MM.1S (cell line): ENCODE measurements at regions not wholly inside any gene's neighbourhood (a gene's known extent, or its start where the extent isn't known, plus 50 kb on each side); places are given as distances from the start of the nearest gene placed in this dataset.

Experiments
- DNase-seq: peaks from one replicate; pipeline ENCODE4 v3.0.0-alpha.2; 2015
- H2AFZ ChIP-seq: fragments of 300-600 bp; sonication (generic); 2 replicates; pipeline ENCODE4 v1.6.0; 2016; ENCODE audit warnings: antibody characterized with exemption, low read length
- H3F3A ChIP-seq: fragments of 300-600 bp; sonication (generic); 2 replicates; pipeline ENCODE4 v1.6.1; 2016; ENCODE audit warnings: mild to moderate bottlenecking, antibody characterized with exemption, low read length, moderate library complexity, mixed read lengths; ENCODE audit not compliant: insufficient read depth
- H3K27ac ChIP-seq: fragments of 300-600 bp; sonication (generic); 2 replicates; pipeline ENCODE4 v1.5.1; 2016; ENCODE audit warnings: mild to moderate bottlenecking, low read length
- H3K27me3 ChIP-seq: fragments of 300-600 bp; sonication (generic); replicated peaks from 2 replicates; pipeline ENCODE4 v1.6.0; 2016; ENCODE audit warnings: low read length; ENCODE audit not compliant: insufficient read depth
- H3K36me3 ChIP-seq: fragments of 300-600 bp; sonication (generic); replicated peaks from 2 replicates; pipeline ENCODE4 v1.6.1; 2016; ENCODE audit warnings: mild to moderate bottlenecking, low read length, mixed read lengths; ENCODE audit not compliant: insufficient read depth
- H3K4me1 ChIP-seq: fragments of 300-600 bp; sonication (generic); 2 replicates; pipeline ENCODE4 v1.6.1; 2016; ENCODE audit warnings: low read length, mixed read lengths
- H3K4me2 ChIP-seq: fragments of 300-600 bp; sonication (generic); 2 replicates; pipeline ENCODE4 v1.6.0; 2016; ENCODE audit warnings: low read depth, low read length
- H3K4me3 ChIP-seq: fragments of 300-600 bp; sonication (generic); 2 replicates; pipeline ENCODE4 v1.5.1; 2016; ENCODE audit warnings: low read length, mixed read lengths
- H3K79me2 ChIP-seq: fragments of 300-600 bp; sonication (generic); 2 replicates; pipeline ENCODE4 v1.6.1; 2016; ENCODE audit warnings: mixed run types, low read length, mixed read lengths
- H3K9ac ChIP-seq: fragments of 300-600 bp; sonication (generic); 2 replicates; pipeline ENCODE4 v1.6.1; 2016; ENCODE audit warnings: low read length, mixed read lengths
- H3K9me2 ChIP-seq: fragments of 300-600 bp; sonication (generic); replicated peaks from 2 replicates; pipeline ENCODE4 v1.6.1; 2016; ENCODE audit warnings: mild to moderate bottlenecking, low read length, mixed read lengths; ENCODE audit not compliant: insufficient read depth
- H3K9me3 ChIP-seq: fragments of 300-600 bp; sonication (generic); replicated peaks from 2 replicates; pipeline ENCODE4 v1.6.1; 2016; ENCODE audit warnings: mild to moderate bottlenecking, low read length, mixed read lengths; ENCODE audit not compliant: insufficient read depth
- H4K20me1 ChIP-seq: fragments of 300-600 bp; sonication (generic); 2 replicates; pipeline ENCODE4 v1.6.1; 2016; ENCODE audit warnings: mild to moderate bottlenecking, low read length, moderate library complexity, mixed read lengths; ENCODE audit not compliant: insufficient read depth
- EZH2 ChIP-seq: fragments of 300-600 bp; sonication (generic); optimal IDR thresholded peaks from 2 replicates; pipeline ENCODE3; 2017; ENCODE audit warnings: low read depth, mild to moderate bottlenecking, antibody characterized with exemption, low read length, mixed read lengths
- EZH2phosphoT487 ChIP-seq: fragments of 300-600 bp; sonication (generic); IDR thresholded peaks from 2 replicates; pipeline ENCODE4 v1.6.1; 2018; ENCODE audit warnings: antibody characterized with exemption, low read length
- TF ChIP-seq, protein P1 (sequence below): fragments of 300-600 bp; sonication (generic); IDR thresholded peaks from 2 replicates; pipeline ENCODE4 v1.5.1; 2016; ENCODE audit warnings: antibody characterized with exemption, low read length, mixed read lengths

DNA sequence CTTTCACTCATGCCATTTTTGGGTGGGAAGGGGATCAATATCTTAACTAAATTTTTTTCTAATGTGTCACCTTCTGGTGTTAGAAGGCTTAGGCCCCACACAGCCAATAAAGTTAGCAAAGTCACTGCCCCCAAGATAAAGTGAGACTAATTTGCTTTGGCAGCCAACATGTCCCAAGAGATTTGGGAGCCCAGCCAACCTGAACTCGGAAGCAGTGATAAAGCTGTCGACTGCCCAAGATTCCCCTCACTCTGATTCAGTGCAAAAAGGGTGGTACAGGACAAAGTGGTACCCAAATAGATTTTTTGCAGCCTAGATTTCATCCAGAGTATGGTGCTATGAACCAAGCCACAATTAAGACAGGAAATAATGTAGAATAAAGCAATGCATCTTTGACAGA lies 572.5 kb upstream of the ARRDC3 start:
- H2AFZ ChIP-seq: no peak overlapping the region
- TF ChIP-seq, protein P1, sequence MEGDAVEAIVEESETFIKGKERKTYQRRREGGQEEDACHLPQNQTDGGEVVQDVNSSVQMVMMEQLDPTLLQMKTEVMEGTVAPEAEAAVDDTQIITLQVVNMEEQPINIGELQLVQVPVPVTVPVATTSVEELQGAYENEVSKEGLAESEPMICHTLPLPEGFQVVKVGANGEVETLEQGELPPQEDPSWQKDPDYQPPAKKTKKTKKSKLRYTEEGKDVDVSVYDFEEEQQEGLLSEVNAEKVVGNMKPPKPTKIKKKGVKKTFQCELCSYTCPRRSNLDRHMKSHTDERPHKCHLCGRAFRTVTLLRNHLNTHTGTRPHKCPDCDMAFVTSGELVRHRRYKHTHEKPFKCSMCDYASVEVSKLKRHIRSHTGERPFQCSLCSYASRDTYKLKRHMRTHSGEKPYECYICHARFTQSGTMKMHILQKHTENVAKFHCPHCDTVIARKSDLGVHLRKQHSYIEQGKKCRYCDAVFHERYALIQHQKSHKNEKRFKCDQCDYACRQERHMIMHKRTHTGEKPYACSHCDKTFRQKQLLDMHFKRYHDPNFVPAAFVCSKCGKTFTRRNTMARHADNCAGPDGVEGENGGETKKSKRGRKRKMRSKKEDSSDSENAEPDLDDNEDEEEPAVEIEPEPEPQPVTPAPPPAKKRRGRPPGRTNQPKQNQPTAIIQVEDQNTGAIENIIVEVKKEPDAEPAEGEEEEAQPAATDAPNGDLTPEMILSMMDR: no peak
- TF ChIP-seq EZH2 (no peak), EZH2phosphoT487 (no peak)
- no peaks in the 10 kb centered on the region for H3K9me2 ChIP-seq
- no peaks in the 10 kb centered on the region for H3K27me3 ChIP-seq
- no peak overlapping the region for H3K4me3 ChIP-seq
- no peaks in the 10 kb centered on the region for H3K79me2 ChIP-seq
- no peak overlapping the region for H3K9ac ChIP-seq
- H3K27ac ChIP-seq: no peak overlapping the region
- no peaks in the 10 kb centered on the region for H3K4me1 ChIP-seq
- no peak overlapping the region for H3K4me2 ChIP-seq
- H4K20me1 ChIP-seq: no peaks in the 10 kb centered on the region
- no peaks in the 10 kb centered on the region for H3K36me3 ChIP-seq
- no peaks in the 10 kb centered on the region for H3K9me3 ChIP-seq
- no peak for DNase-seq
- H3F3A ChIP-seq: no peaks in the 10 kb centered on the region

DNA sequence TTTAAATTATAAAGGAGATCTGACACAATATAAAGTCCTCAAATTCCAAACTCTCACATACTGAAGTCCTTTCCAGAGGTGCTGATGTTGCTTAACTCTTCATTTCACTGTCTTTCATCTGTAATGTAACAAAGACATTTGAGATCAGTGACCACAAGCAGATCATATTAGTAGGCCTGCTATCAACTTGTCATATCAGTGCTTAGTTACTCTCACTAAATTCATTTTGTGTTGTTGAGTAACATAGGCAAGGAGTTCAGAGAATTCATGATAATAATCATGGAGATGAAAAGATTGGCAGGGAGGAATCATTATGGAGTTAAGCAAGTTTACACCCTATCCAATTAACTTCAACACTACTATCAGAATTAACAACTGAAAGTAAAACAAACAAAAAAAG lies 571.0 kb upstream of the ARRDC3 start:
- no peak for DNase-seq
- Histone ChIP-seq H3F3A (no peaks in the 10 kb centered on the region), H3K4me3 (no peak overlapping the region), H4K20me1 (no peaks in the 10 kb centered on the region), H3K27me3 (no peaks in the 10 kb centered on the region), H3K27ac (no peak overlapping the region), H3K9me3 (no peaks in the 10 kb centered on the region), H3K9ac (no peak overlapping the region), H3K36me3 (no peaks in the 10 kb centered on the region), H3K79me2 (no peaks in the 10 kb centered on the region), H2AFZ (no peak overlapping the region), H3K9me2 (no peaks in the 10 kb centered on the region), H3K4me1 (no peaks in the 10 kb centered on the region), H3K4me2 (no peak overlapping the region)
- TF ChIP-seq, protein P1: no peak
- TF ChIP-seq EZH2phosphoT487 (no peak), EZH2 (no peak)

DNA sequence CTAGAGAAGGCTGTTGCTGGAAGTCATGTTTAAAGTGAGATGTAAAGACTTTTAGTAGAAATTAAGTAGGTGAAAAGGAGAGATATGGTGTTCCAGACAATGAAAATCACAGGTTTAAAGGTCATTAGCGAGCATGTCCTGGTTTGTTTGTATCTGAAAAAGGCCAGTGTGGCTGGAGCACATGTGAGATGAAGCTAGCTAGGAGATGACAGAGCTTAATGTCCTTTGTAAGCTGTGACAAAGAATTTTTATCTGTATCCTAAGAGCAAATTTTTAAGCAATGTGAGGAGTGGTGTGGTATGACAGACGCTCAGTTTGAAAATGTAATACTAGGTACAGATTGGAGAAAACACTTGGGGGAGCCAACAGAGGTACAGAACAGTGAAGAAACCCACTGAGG lies 567.2 kb upstream of the ARRDC3 start:
- no peaks in the 10 kb centered on the region for H4K20me1 ChIP-seq
- H3K4me3 ChIP-seq: no peak overlapping the region
- no peaks in the 10 kb centered on the region; the same call in 1 of the 2 replicates for H3F3A ChIP-seq
- TF ChIP-seq EZH2phosphoT487 (no peak), EZH2 (no peak)
- TF ChIP-seq, protein P1: no peak
- no peak overlapping the region for H3K4me2 ChIP-seq
- no peaks in the 10 kb centered on the region for H3K9me3 ChIP-seq
- no peak overlapping the region for H3K9ac ChIP-seq
- no peaks in the 10 kb centered on the region for H3K79me2 ChIP-seq
- no peaks in the 10 kb centered on the region for H3K9me2 ChIP-seq
- no peak overlapping the region for H3K27ac ChIP-seq
- no peaks in the 10 kb centered on the region for H3K27me3 ChIP-seq
- H2AFZ ChIP-seq: no peak overlapping the region
- DNase-seq: no peak
- peaks cover 6% of the 10 kb centered on the region; the same call in 1 of the 2 replicates for H3K4me1 ChIP-seq
- no peaks in the 10 kb centered on the region for H3K36me3 ChIP-seq
